OCI-LY7 (cell line): ENCODE measurements at regions not wholly inside any gene's neighbourhood (a gene's known extent, or its start where the extent isn't known, plus 50 kb on each side); places are given as distances from the start of the nearest gene placed in this dataset.

Experiments
- BruUV-seq: library from RNA; stranded (reverse); fragments of 400-500 nt; replicated peaks from 2 replicates; lab custom pipeline; 2021; lab: Mats Ljungman, UMichigan
- CTCF ChIA-PET: fragments of 300-600 bp; sonication (Branson Sonifier 250); formaldehyde crosslinking; loops from one replicate; lab custom pipeline; 2022; ENCODE audit warnings: antibody characterized with exemption; ENCODE audit not compliant: unreplicated experiment; lab: Charles Lee
- POLR2A ChIA-PET: fragments of 300-600 bp; sonication (Branson Sonifier 250); formaldehyde crosslinking; loops from one replicate; lab custom pipeline; 2022; ENCODE audit warnings: antibody characterized with exemption; lab: Charles Lee
- DNase-seq: peaks from one replicate; pipeline ENCODE4 v3.0.0-alpha.2; 2015; ENCODE audit warnings: low spot score
- H2AFZ ChIP-seq: fragments of 200-600 bp; sonication (generic), shearing (Covaris generic); 2 replicates; pipeline ENCODE4 v1.6.1; 2014; ENCODE audit warnings: mild to moderate bottlenecking, antibody characterized with exemption, low read length, moderate library complexity
- H3K27ac ChIP-seq: fragments of 200-600 bp; sonication (generic); 2 replicates; pipeline ENCODE4 v1.5.1; 2014; ENCODE audit warnings: mixed run types, low read depth, mild to moderate bottlenecking, moderate library complexity, low read length, inconsistent platforms; ENCODE audit not compliant: poor library complexity, severe bottlenecking
- H3K36me3 ChIP-seq: fragments of 200-600 bp; sonication (generic); 2 replicates; pipeline ENCODE4 v1.6.1; 2014; ENCODE audit warnings: mild to moderate bottlenecking, antibody characterized with exemption, low read length, moderate library complexity, mixed read lengths; ENCODE audit not compliant: insufficient read depth
- H3K4me1 ChIP-seq: fragments of 200-600 bp; sonication (generic); 2 replicates; pipeline ENCODE4 v1.5.1; 2014; ENCODE audit warnings: mild to moderate bottlenecking, low read length; ENCODE audit not compliant: insufficient read depth, poor library complexity, severe bottlenecking
- H3K4me2 ChIP-seq: fragments of 200-600 bp; sonication (generic); 2 replicates; pipeline ENCODE4 v1.6.1; 2014; ENCODE audit warnings: mild to moderate bottlenecking, low read length
- H3K4me3 ChIP-seq: fragments of 200-600 bp; sonication (generic); 2 replicates; pipeline ENCODE4 v1.5.1; 2014; ENCODE audit warnings: mild to moderate bottlenecking, low read depth, low read length; ENCODE audit not compliant: poor library complexity, severe bottlenecking
- H3K79me2 ChIP-seq: fragments of 200-600 bp; sonication (generic); 2 replicates; pipeline ENCODE4 v1.6.1; 2016; ENCODE audit warnings: low read depth, mild to moderate bottlenecking, low read length, moderate library complexity, mixed read lengths; ENCODE audit not compliant: insufficient read depth
- H3K9me2 ChIP-seq: fragments of 200-600 bp; sonication (generic); 2 replicates; pipeline ENCODE4 v1.6.1; 2016; ENCODE audit warnings: mild to moderate bottlenecking, low read length, mixed read lengths; ENCODE audit not compliant: insufficient read depth
- H3K9me3 ChIP-seq: fragments of 200-600 bp; sonication (generic); 2 replicates; pipeline ENCODE4 v1.6.1; 2014; ENCODE audit warnings: mild to moderate bottlenecking, mixed run types, low read length, mixed read lengths
- H4K20me1 ChIP-seq: fragments of 200-600 bp; sonication (generic); 2 replicates; pipeline ENCODE4 v1.6.1; 2014; ENCODE audit warnings: mild to moderate bottlenecking, antibody characterized with exemption, low read length, moderate library complexity, mixed read lengths; ENCODE audit not compliant: insufficient read depth
- EZH2phosphoT487 ChIP-seq: fragments of 200-600 bp; sonication (generic); IDR thresholded peaks from 2 replicates; pipeline ENCODE4 v1.6.1; 2018; ENCODE audit warnings: low read depth, borderline replicate concordance, mild to moderate bottlenecking, mixed run types, antibody characterized with exemption, low read length, moderate library complexity, mixed read lengths
- intact Hi-C: fragments of 100-400 bp; cut with micrococcal nuclease; formaldehyde crosslinking; loops from one replicate; pipeline ENCODE4 v1.10.0; 2022; ENCODE audit not compliant: unreplicated experiment
- TF ChIP-seq, protein P1 (sequence below): fragments of 200-600 bp; sonication (generic); conservative IDR thresholded peaks from 2 replicates; pipeline ENCODE4 v1.5.1; 2014; ENCODE audit warnings: mild to moderate bottlenecking, antibody characterized with exemption, low read length, moderate library complexity, mixed read lengths

DNA sequence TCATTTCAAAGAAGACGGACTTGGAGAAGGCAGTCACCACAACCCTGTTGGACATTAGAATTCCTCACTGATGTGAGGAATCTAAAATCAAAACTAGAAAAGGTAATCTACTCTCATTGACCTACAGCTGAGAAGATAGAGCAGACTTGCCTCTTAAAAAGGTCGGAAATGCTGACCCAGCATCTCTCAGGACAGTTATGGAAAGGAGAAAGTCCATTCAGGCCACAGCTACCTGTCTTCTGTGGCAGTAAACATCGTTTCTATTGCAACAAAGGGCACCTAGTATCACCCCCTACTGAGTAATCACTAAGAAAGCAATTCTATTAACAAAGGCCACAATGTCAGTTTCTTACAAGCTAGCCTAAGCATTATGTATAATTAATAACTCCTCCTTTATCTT, 601.7 kb downstream of the PRELID2 start:
- DNase-seq: no peak
- no peaks in the 10 kb centered on the region for H3K79me2 ChIP-seq
- ChIA-PET POLR2A (no interaction called here), CTCF (no interaction called here)
- TF ChIP-seq, protein P1, sequence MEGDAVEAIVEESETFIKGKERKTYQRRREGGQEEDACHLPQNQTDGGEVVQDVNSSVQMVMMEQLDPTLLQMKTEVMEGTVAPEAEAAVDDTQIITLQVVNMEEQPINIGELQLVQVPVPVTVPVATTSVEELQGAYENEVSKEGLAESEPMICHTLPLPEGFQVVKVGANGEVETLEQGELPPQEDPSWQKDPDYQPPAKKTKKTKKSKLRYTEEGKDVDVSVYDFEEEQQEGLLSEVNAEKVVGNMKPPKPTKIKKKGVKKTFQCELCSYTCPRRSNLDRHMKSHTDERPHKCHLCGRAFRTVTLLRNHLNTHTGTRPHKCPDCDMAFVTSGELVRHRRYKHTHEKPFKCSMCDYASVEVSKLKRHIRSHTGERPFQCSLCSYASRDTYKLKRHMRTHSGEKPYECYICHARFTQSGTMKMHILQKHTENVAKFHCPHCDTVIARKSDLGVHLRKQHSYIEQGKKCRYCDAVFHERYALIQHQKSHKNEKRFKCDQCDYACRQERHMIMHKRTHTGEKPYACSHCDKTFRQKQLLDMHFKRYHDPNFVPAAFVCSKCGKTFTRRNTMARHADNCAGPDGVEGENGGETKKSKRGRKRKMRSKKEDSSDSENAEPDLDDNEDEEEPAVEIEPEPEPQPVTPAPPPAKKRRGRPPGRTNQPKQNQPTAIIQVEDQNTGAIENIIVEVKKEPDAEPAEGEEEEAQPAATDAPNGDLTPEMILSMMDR: no peak
- TF ChIP-seq EZH2phosphoT487: no peak
- H3K4me2 ChIP-seq: no peak overlapping the region
- no peak overlapping the region for H3K27ac ChIP-seq
- no peak overlapping the region for H3K4me3 ChIP-seq
- BruUV-seq: no TSS peak
- no peaks in the 10 kb centered on the region for H4K20me1 ChIP-seq
- no peaks in the 10 kb centered on the region for H3K4me1 ChIP-seq
- no peaks in the 10 kb centered on the region for H3K36me3 ChIP-seq
- no peak overlapping the region for H2AFZ ChIP-seq
- no peaks in the 10 kb centered on the region for H3K9me2 ChIP-seq
- intact Hi-C loops: no loop called here
- no peaks in the 10 kb centered on the region for H3K9me3 ChIP-seq

DNA sequence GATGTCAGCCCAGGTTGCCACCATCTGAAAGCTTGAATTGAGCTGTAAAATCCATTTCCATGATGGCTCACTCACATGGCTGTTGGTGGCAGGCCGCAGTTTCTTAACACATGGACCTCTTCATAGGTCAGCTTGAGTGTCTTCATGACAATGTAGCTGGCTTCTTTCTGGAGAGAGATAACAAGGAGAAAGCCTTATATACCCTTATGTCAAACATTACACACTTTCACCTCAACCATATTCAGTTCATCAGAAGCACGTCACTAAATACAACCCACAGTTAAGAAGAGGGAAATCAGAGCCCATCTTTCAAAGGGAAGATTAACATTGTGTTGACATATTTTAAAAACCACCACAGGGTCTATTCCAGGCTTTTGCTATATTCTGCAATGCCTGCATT, 604.4 kb downstream of the PRELID2 start:
- no peaks in the 10 kb centered on the region for H3K9me3 ChIP-seq
- H3K79me2 ChIP-seq: no peaks in the 10 kb centered on the region
- no peak for DNase-seq
- POLR2A ChIA-PET: interaction anchor here (0.6 kb wide), 1 partner anchor 204 kb away, joined by 3 read pairs; no protein-coding TSS in a partner anchor
- no peaks in the 10 kb centered on the region for H4K20me1 ChIP-seq
- H2AFZ ChIP-seq: no peak overlapping the region
- no peaks in the 10 kb centered on the region for H3K4me1 ChIP-seq
- H3K4me2 ChIP-seq: no peak overlapping the region
- no peak overlapping the region for H3K27ac ChIP-seq
- intact Hi-C loops: no loop called here
- H3K4me3 ChIP-seq: no peak overlapping the region
- no TSS peak for BruUV-seq
- TF ChIP-seq, protein P1: no peak
- no peak for TF ChIP-seq EZH2phosphoT487
- no peaks in the 10 kb centered on the region for H3K36me3 ChIP-seq
- CTCF ChIA-PET: no interaction called here
- H3K9me2 ChIP-seq: no peaks in the 10 kb centered on the region

DNA sequence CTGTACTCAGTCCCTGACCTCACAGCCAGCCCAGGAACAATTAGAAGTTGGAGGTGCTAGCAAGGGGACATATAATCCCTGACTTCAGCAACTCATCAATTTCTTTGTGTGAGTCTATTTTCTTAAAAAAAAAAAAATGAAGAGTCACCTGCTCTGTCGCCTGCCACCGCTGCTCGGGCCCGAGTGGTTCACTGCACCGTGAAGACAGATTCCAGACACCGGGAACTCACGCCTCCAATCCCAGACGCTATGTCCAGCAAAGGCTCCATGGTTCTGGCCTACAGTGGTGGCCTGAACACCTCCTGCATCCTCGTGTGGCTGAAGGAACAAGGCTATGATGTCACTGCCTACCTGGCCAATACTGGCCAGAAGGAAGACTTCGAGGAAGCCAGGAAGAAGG, 606.6 kb downstream of the PRELID2 start:
- POLR2A ChIA-PET: interaction anchor here (0.6 kb wide), 1 partner anchor 188 kb away, joined by 3 read pairs; no protein-coding TSS in a partner anchor
- TF ChIP-seq EZH2phosphoT487: no peak
- TF ChIP-seq, protein P1: no peak
- Histone ChIP-seq H3K27ac (no peak overlapping the region), H2AFZ (no peak overlapping the region), H4K20me1 (no peaks in the 10 kb centered on the region), H3K4me3 (no peak overlapping the region), H3K9me2 (no peaks in the 10 kb centered on the region), H3K4me2 (no peak overlapping the region), H3K9me3 (no peaks in the 10 kb centered on the region), H3K36me3 (no peaks in the 10 kb centered on the region), H3K4me1 (no peaks in the 10 kb centered on the region), H3K79me2 (no peaks in the 10 kb centered on the region)
- BruUV-seq: no TSS peak
- DNase-seq: no peak
- intact Hi-C loops: no loop called here
- CTCF ChIA-PET: no interaction called here
